ENCODE measurements at regions not wholly inside any gene's neighbourhood (a gene's known extent, or its start where the extent isn't known, plus 50 kb on each side); places are given as distances from the start of the nearest gene placed in this dataset.

- FAIRE-seq (no peak), DNase-seq (ENCODE audit: insufficient read length, low spot score) (no peak)
- TF ChIP-seq CTCF (IDR thresholded peaks at IDR 0.05; ENCODE audit: insufficient read depth, missing control alignments) = no peak
These were observed 331.0 kb downstream of the STIM2 start for GRCh38 chr4:27191592-27191991.

GRCh38 chr4:27194599-27195176, 334.0 kb downstream of the STIM2 start:
- FAIRE-seq = no peak
- DNase-seq (ENCODE audit: insufficient read length, low spot score) = no peak
- no peak for TF ChIP-seq CTCF (IDR thresholded peaks at IDR 0.05; ENCODE audit: insufficient read depth, missing control alignments)

- FAIRE-seq (no peak), DNase-seq (ENCODE audit: insufficient read length, low spot score) (no peak)
- no peak for TF ChIP-seq CTCF (IDR thresholded peaks at IDR 0.05; ENCODE audit: insufficient read depth, missing control alignments)
These were observed 337.6 kb downstream of the STIM2 start for GRCh38 chr4:27198246-27198645.

- DNase-seq (ENCODE audit: insufficient read length, low spot score) = no peak
- no peak for TF ChIP-seq CTCF (IDR thresholded peaks at IDR 0.05; ENCODE audit: insufficient read depth, missing control alignments)
- peak; percentile 6 for FAIRE-seq
These were observed 338.3 kb downstream of the STIM2 start for GRCh38 chr4:27198971-27199370.

GRCh38 chr4:27206009-27206408, 345.4 kb downstream of the STIM2 start:
- DNase-seq (ENCODE audit: insufficient read length, low spot score) (no peak), FAIRE-seq (no peak)
- TF ChIP-seq CTCF (IDR thresholded peaks at IDR 0.05; ENCODE audit: insufficient read depth, missing control alignments) = no peak

- TF ChIP-seq CTCF (IDR thresholded peaks at IDR 0.05; ENCODE audit: insufficient read depth, missing control alignments) = no peak
- DNase-seq (ENCODE audit: insufficient read length, low spot score) (no peak), FAIRE-seq (no peak)
These were observed 350.3 kb downstream of the STIM2 start for GRCh38 chr4:27210956-27211355.

- no peak for FAIRE-seq
- TF ChIP-seq CTCF (IDR thresholded peaks at IDR 0.05; ENCODE audit: insufficient read depth, missing control alignments) = no peak
- DNase-seq (ENCODE audit: insufficient read length, low spot score) = no peak
These were observed 353.4 kb downstream of the STIM2 start for GRCh38 chr4:27214010-27214409.
